ENCODE measurements at regions not wholly inside any gene's neighbourhood (a gene's known extent, or its start where the extent isn't known, plus 50 kb on each side); places are given as distances from the start of the nearest gene placed in this dataset.
"Not testable (repeated sequence)": the region's sequence is repeated elsewhere in the genome, so short reads cannot be mapped to it uniquely, and the experiment has no call there.

GRCh38 chr9:39463696-39464095 is 108.2 kb downstream of the SPATA31A1 start:
- peaks cover 11% of the 10 kb centered on the region for H3K36me3 Mint-ChIP-seq
- peak overlapping the region; percentile 83 for H3K4me3 Mint-ChIP-seq
- H3K27ac Mint-ChIP-seq; CTCF ChIA-PET; POLR2A ChIA-PET; DNase-seq (ENCODE audit: low spot score); H3K27me3 Mint-ChIP-seq (ENCODE audit: low read depth); H3K4me1 Mint-ChIP-seq: not testable (repeated sequence)
- peaks cover 14% of the 10 kb centered on the region for H3K9me3 Mint-ChIP-seq
- ATAC-seq: peak; percentile 6; the same call in 1 of the 2 replicates

- H3K9me3 Mint-ChIP-seq: peaks cover 14% of the 10 kb centered on the region
- DNase-seq (ENCODE audit: low spot score) (peak; percentile 84), ATAC-seq (peak; percentile 96)
- POLR2A ChIA-PET; H3K27me3 Mint-ChIP-seq (ENCODE audit: low read depth); H3K4me1 Mint-ChIP-seq; CTCF ChIA-PET: not testable (repeated sequence)
- peaks cover 11% of the 10 kb centered on the region for H3K36me3 Mint-ChIP-seq
- peak overlapping the region; percentile 83 for H3K4me3 Mint-ChIP-seq
- peak overlapping the region; percentile 91; the same call in 1 of the 2 replicates for H3K27ac Mint-ChIP-seq
Observed at GRCh38 chr9:39464122-39464777, 108.8 kb downstream of the SPATA31A1 start.

GRCh38 chr9:39474499-39474898 is 119.0 kb downstream of the SPATA31A1 start:
- H3K27me3 Mint-ChIP-seq (ENCODE audit: low read depth); H3K27ac Mint-ChIP-seq; POLR2A ChIA-PET; H3K36me3 Mint-ChIP-seq; DNase-seq (ENCODE audit: low spot score); ATAC-seq; CTCF ChIA-PET; H3K4me3 Mint-ChIP-seq; H3K9me3 Mint-ChIP-seq; H3K4me1 Mint-ChIP-seq: not testable (repeated sequence)

- H3K27me3 Mint-ChIP-seq (ENCODE audit: low read depth); DNase-seq (ENCODE audit: low spot score); H3K4me1 Mint-ChIP-seq; H3K9me3 Mint-ChIP-seq; H3K27ac Mint-ChIP-seq; H3K36me3 Mint-ChIP-seq; CTCF ChIA-PET; POLR2A ChIA-PET; H3K4me3 Mint-ChIP-seq: not testable (repeated sequence)
- peak; percentile 83 for ATAC-seq
Observed at GRCh38 chr9:39483073-39483472, 127.6 kb downstream of the SPATA31A1 start.

GRCh38 chr9:39483880-39484279 is 128.4 kb downstream of the SPATA31A1 start:
- ATAC-seq; H3K4me3 Mint-ChIP-seq; POLR2A ChIA-PET; H3K9me3 Mint-ChIP-seq; H3K4me1 Mint-ChIP-seq; CTCF ChIA-PET; H3K27ac Mint-ChIP-seq; DNase-seq (ENCODE audit: low spot score); H3K27me3 Mint-ChIP-seq (ENCODE audit: low read depth); H3K36me3 Mint-ChIP-seq: not testable (repeated sequence)

GRCh38 chr9:39484292-39484691 is 128.8 kb downstream of the SPATA31A1 start:
- H3K27me3 Mint-ChIP-seq (ENCODE audit: low read depth); H3K27ac Mint-ChIP-seq; H3K4me1 Mint-ChIP-seq; H3K4me3 Mint-ChIP-seq; DNase-seq (ENCODE audit: low spot score); H3K36me3 Mint-ChIP-seq; CTCF ChIA-PET; H3K9me3 Mint-ChIP-seq; POLR2A ChIA-PET; ATAC-seq: not testable (repeated sequence)

GRCh38 chr9:39487477-39487876 is 132.0 kb downstream of the SPATA31A1 start:
- H3K36me3 Mint-ChIP-seq; ATAC-seq; DNase-seq (ENCODE audit: low spot score); H3K4me1 Mint-ChIP-seq; H3K27me3 Mint-ChIP-seq (ENCODE audit: low read depth); H3K9me3 Mint-ChIP-seq; CTCF ChIA-PET; H3K27ac Mint-ChIP-seq; H3K4me3 Mint-ChIP-seq; POLR2A ChIA-PET: not testable (repeated sequence)

- H3K36me3 Mint-ChIP-seq; H3K9me3 Mint-ChIP-seq; POLR2A ChIA-PET; DNase-seq (ENCODE audit: low spot score); H3K4me3 Mint-ChIP-seq; H3K27me3 Mint-ChIP-seq (ENCODE audit: low read depth); CTCF ChIA-PET; ATAC-seq; H3K4me1 Mint-ChIP-seq; H3K27ac Mint-ChIP-seq: not testable (repeated sequence)
Observed at GRCh38 chr9:39496248-39496647, 140.8 kb downstream of the SPATA31A1 start.

GRCh38 chr9:39503178-39503577 is 147.7 kb downstream of the SPATA31A1 start:
- ATAC-seq, H3K4me1 Mint-ChIP-seq, CTCF ChIA-PET: not testable (repeated sequence)

GRCh38 chr9:39527387-39528029 is 172.0 kb downstream of the SPATA31A1 start:
- DNase-seq (ENCODE audit: low spot score); POLR2A ChIA-PET; H3K4me3 Mint-ChIP-seq; CTCF ChIA-PET; H3K9me3 Mint-ChIP-seq; ATAC-seq; H3K27me3 Mint-ChIP-seq (ENCODE audit: low read depth); H3K36me3 Mint-ChIP-seq; H3K4me1 Mint-ChIP-seq; H3K27ac Mint-ChIP-seq: not testable (repeated sequence)

More at GRCh38 chr9:39503178-39503577, 147.7 kb downstream of the SPATA31A1 start:
- H3K27me3 Mint-ChIP-seq (ENCODE audit: low read depth); DNase-seq (ENCODE audit: low spot score); H3K27ac Mint-ChIP-seq; POLR2A ChIA-PET; H3K4me3 Mint-ChIP-seq; H3K9me3 Mint-ChIP-seq; H3K36me3 Mint-ChIP-seq: not testable (repeated sequence)

GRCh38 chr9:39532597-39532996 is 177.1 kb downstream of the SPATA31A1 start:
- ATAC-seq; H3K9me3 Mint-ChIP-seq; H3K36me3 Mint-ChIP-seq; POLR2A ChIA-PET; DNase-seq (ENCODE audit: low spot score); H3K27me3 Mint-ChIP-seq (ENCODE audit: low read depth); H3K27ac Mint-ChIP-seq; CTCF ChIA-PET; H3K4me3 Mint-ChIP-seq; H3K4me1 Mint-ChIP-seq: not testable (repeated sequence)

- H3K36me3 Mint-ChIP-seq; H3K4me1 Mint-ChIP-seq; H3K27me3 Mint-ChIP-seq (ENCODE audit: low read depth); CTCF ChIA-PET; ATAC-seq; DNase-seq (ENCODE audit: low spot score); H3K4me3 Mint-ChIP-seq; H3K9me3 Mint-ChIP-seq; POLR2A ChIA-PET; H3K27ac Mint-ChIP-seq: not testable (repeated sequence)
Observed at GRCh38 chr9:39533001-39533762, 177.7 kb downstream of the SPATA31A1 start.
